LNCaP clone FGC (cell line): ENCODE measurements at regions not wholly inside any gene's neighbourhood (a gene's known extent, or its start where the extent isn't known, plus 50 kb on each side); places are given as distances from the start of the nearest gene placed in this dataset.

Experiments
- DNase-seq: peaks from one replicate; pipeline ENCODE4 v3.0.0-alpha.2; 2011; ENCODE audit warnings: low read depth
- H3K4me3 ChIP-seq: 2 replicates; pipeline ENCODE4 v1.5.1; 2011; ENCODE audit warnings: mild to moderate bottlenecking, low read depth, low read length, control low read depth
- CTCF ChIP-seq: IDR thresholded peaks from 2 replicates; pipeline ENCODE4 v1.5.1; 2012; ENCODE audit warnings: mild to moderate bottlenecking; ENCODE audit not compliant: control insufficient read depth, insufficient read depth; ENCODE audit errors: extremely low read depth

GRCh38 chr2:64861452-64862397 lies 127.5 kb upstream of the SLC1A4 start:
- DNase-seq: no peak

GRCh38 chr2:64862623-64863022 lies 126.6 kb upstream of the SLC1A4 start:
- no peak for TF ChIP-seq CTCF
- H3K4me3 ChIP-seq: no peak overlapping the region
- DNase-seq: no peak

More at GRCh38 chr2:64861452-64862397, 127.5 kb upstream of the SLC1A4 start:
- no peak for TF ChIP-seq CTCF
- H3K4me3 ChIP-seq: no peak overlapping the region

GRCh38 chr2:64863097-64863820 lies 125.9 kb upstream of the SLC1A4 start:
- TF ChIP-seq CTCF: no peak
- no peak for DNase-seq
- no peak overlapping the region for H3K4me3 ChIP-seq

- TF ChIP-seq CTCF: peak; percentile 51
These were observed 123.9 kb upstream of the SLC1A4 start for GRCh38 chr2:64865073-64865830.

GRCh38 chr2:64865831-64866345 lies 123.3 kb upstream of the SLC1A4 start:
- no peak for DNase-seq
- TF ChIP-seq CTCF: no peak
- H3K4me3 ChIP-seq: no peak overlapping the region

More at GRCh38 chr2:64865073-64865830, 123.9 kb upstream of the SLC1A4 start:
- peak overlapping the region; percentile 44 for H3K4me3 ChIP-seq
- DNase-seq: no peak

GRCh38 chr2:64866797-64867196 lies 122.4 kb upstream of the SLC1A4 start:
- no peak overlapping the region for H3K4me3 ChIP-seq
- no peak for TF ChIP-seq CTCF
- no peak for DNase-seq
